Fibroblast of mammary gland (primary cell): ENCODE measurements at regions not wholly inside any gene's neighbourhood (a gene's known extent, or its start where the extent isn't known, plus 50 kb on each side); places are given as distances from the start of the nearest gene placed in this dataset.
A peak's percentile ranks its signal among the peaks of the same experiment; 100 is the strongest.

Source experiments
- DNase-seq: peaks from one replicate; pipeline ENCODE4 v3.0.0-alpha.2; 2010; ENCODE audit warnings: low read depth
- H3K4me3 ChIP-seq: 2 replicates; pipeline ENCODE4 v1.5.1; 2011; ENCODE audit warnings: low read depth, mild to moderate bottlenecking, low read length, moderate library complexity; ENCODE audit not compliant: control insufficient read depth
- CTCF ChIP-seq: conservative IDR thresholded peaks from 2 replicates; pipeline ENCODE4 v1.5.1; 2011; ENCODE audit warnings: low read depth, low read length, inconsistent platforms; ENCODE audit not compliant: control insufficient read depth, insufficient read depth

DNA sequence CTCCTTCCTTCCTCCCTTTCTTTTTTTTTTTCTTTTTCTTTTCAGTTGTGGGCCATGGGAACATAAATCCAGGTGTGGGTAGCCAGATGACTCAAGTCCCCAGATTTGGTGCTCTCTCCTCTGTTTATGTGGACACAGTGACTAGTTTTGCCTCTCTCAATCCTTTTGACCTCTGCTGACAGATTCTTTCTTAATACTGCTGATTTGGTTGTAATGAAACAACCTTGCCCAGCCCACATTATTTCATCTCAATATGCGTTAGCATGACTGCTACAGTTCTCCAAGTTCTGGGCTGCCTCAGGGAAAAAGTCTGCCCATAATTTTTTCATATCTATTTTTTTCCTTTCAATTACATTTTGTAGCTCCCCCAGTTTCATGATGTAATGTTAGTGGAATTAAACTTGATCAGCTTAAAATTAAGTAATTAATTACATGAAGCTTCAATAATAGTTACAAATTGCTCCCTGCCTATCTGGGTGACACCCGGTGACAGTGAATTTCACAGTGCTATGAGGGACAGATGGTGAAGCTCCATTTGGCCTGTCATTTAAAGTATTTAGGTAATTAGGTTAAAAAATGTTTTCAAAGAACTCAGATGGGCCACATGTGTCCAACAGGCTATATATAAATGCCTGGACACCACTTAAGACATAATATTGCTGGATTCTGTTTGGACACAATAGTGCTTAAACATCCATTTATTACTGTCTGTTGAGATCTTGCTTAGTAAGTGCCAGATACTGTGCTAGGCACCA is 118.8 kb upstream of the FRY start:
- peak; percentile 28 for DNase-seq
- TF ChIP-seq CTCF: no peak
- no peak overlapping the region for H3K4me3 ChIP-seq

GRCh38 chr13:31913459-31913858 is 118.1 kb upstream of the FRY start:
- DNase-seq: peak; percentile 22
- no peak for TF ChIP-seq CTCF
- no peak overlapping the region for H3K4me3 ChIP-seq

- H3K4me3 ChIP-seq: no peak overlapping the region
- TF ChIP-seq CTCF: no peak
- DNase-seq: no peak
Observed at GRCh38 chr13:31914843-31915242, 116.7 kb upstream of the FRY start.

DNA sequence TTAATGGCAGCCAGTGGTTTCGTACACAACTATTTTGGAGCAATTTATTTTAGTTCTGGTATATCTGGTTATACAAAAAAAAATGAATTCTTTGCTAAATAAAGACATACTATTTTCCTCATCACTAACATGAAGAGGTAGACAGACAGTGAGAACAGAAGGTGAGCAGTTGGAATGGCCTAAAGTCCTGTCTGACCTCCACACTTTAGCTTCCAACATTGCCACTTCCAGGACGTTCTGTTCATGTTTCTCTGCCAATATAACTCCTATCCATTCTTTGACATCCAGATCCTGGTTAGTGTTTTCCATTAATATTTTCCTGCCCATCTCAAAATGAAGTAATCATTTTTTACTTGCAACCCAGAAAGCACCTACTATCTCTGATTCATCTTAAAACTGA is 112.9 kb upstream of the FRY start:
- no peak for TF ChIP-seq CTCF
- DNase-seq: no peak
- H3K4me3 ChIP-seq: no peak overlapping the region

- H3K4me3 ChIP-seq: no peak overlapping the region
- no peak for DNase-seq
- TF ChIP-seq CTCF: no peak
Observed at GRCh38 chr13:31919241-31919640, 112.3 kb upstream of the FRY start.

- no peak for TF ChIP-seq CTCF
Observed at GRCh38 chr13:31919971-31920726, 111.4 kb upstream of the FRY start.

More at GRCh38 chr13:31919971-31920726, 111.4 kb upstream of the FRY start:
- peak; percentile 53 for DNase-seq
- H3K4me3 ChIP-seq: no peak overlapping the region
